Gastroesophageal sphincter (tissue), 4 donors: ENCODE measurements at regions not wholly inside any gene's neighbourhood (a gene's known extent, or its start where the extent isn't known, plus 50 kb on each side); places are given as distances from the start of the nearest gene placed in this dataset.
"Not testable (repeated sequence)": the region's sequence is repeated elsewhere in the genome, so short reads cannot be mapped to it uniquely, and the experiment has no call there.

ENCODE experiments used
- ATAC-seq: fragments of 150-250 bp; one replicate; pipeline ENCODE4 v1.9.1; 2016; ENCODE audit warnings: mild to moderate bottlenecking, moderate library complexity
- H3K27ac ChIP-seq, 4 donors: fragments of 200-600 bp; sonication (generic) in 3 of 4; 1 replicate in 3 of 4; 2 replicates in 1 of 4; pipeline ENCODE4 v1.5.1; 2016 to 2019
- H3K27me3 ChIP-seq: fragments of 200-600 bp; sonication (generic); one replicate; pipeline ENCODE4 v1.5.1; 2019
- H3K36me3 ChIP-seq, 2 donors: fragments of 200-600 bp; sonication (generic); one replicate each; pipeline ENCODE4 v1.5.1; 2019; ENCODE audit warnings: control low read depth in 1 of 2
- H3K4me1 ChIP-seq, 3 donors: fragments of 200-600 bp; sonication (generic); 1 replicate in 2 of 3; 2 replicates in 1 of 3; pipeline ENCODE4 v1.5.1; 2016 to 2019; ENCODE audit warnings: control low read depth in 2 of 3
- H3K4me3 ChIP-seq, 2 donors: fragments of 200-600 bp; sonication (generic); one replicate each; pipeline ENCODE4 v1.5.1; 2019; ENCODE audit warnings: mild to moderate bottlenecking in 1 of 2, moderate library complexity in 1 of 2
- H3K9me3 ChIP-seq, 3 donors: fragments of 200-600 bp; sonication (generic); one replicate each; pipeline ENCODE4 v1.5.1; 2017 to 2019; ENCODE audit warnings: control low read depth in 2 of 3
- CTCF ChIP-seq, 4 experiments: fragments of 200-600 bp in 2 of 4; fragments of 450-650 bp in 2 of 4; sonication (generic) in 1 of 4; IDR thresholded peaks; one replicate each; pipeline ENCODE4 v1.5.1; 2017 to 2019; ENCODE audit warnings: antibody characterized with exemption in 4 of 4, mild to moderate bottlenecking in 2 of 4, moderate library complexity in 2 of 4
- EP300 ChIP-seq: sonication (generic); formaldehyde crosslinking; IDR thresholded peaks from one replicate; pipeline ENCODE4 v1.6.1; 2017; ENCODE audit warnings: antibody characterized with exemption, mild to moderate bottlenecking
- POLR2A ChIP-seq, 2 donors: fragments of 450-650 bp; IDR thresholded peaks; one replicate each; pipeline ENCODE4 v1.6.1; 2017; ENCODE audit warnings: antibody characterized with exemption in 2 of 2, mild to moderate bottlenecking in 2 of 2, moderate library complexity in 1 of 2
- POLR2AphosphoS5 ChIP-seq: sonication (generic); formaldehyde crosslinking; IDR thresholded peaks from one replicate; pipeline ENCODE4 v1.6.1; 2017; ENCODE audit warnings: antibody characterized with exemption
- WGBS, 2 donors: methylation state at CpG; one replicate each; pipeline ENCODE4 v1.1.5; 2018; ENCODE audit warnings: low coverage in 1 of 2; 5-methylcytosine and 5-hydroxymethylcytosine counted together

- no peaks in the 10 kb centered on the region for H3K27me3 ChIP-seq
- H3K27ac ChIP-seq, result no peak overlapping the region
- no peaks in the 10 kb centered on the region for H3K36me3 ChIP-seq
- H3K4me1 ChIP-seq, result no peaks in the 10 kb centered on the region
- TF ChIP-seq EP300 (no peak), POLR2A (IDR thresholded peaks at IDR 0.05) (no peak), CTCF (IDR thresholded peaks at IDR 0.05) (no peak), POLR2AphosphoS5 (no peak)
- no peaks in the 10 kb centered on the region for H3K9me3 ChIP-seq
- ATAC-seq, result no peak
- 75 to 88% methylated on average over 1 of the region's 1 CpG for WGBS, 2 donors
- no peak overlapping the region for H3K4me3 ChIP-seq
Observed at GRCh38 chr3:106435899-106436453, 567.2 kb upstream of the CBLB start.

- no peaks in the 10 kb centered on the region for H3K27me3 ChIP-seq
- H3K27ac ChIP-seq, result no peak overlapping the region
- H3K36me3 ChIP-seq, result no peaks in the 10 kb centered on the region
- ATAC-seq, result no peak
- H3K4me3 ChIP-seq, result no peak overlapping the region
- WGBS, 2 donors, result 91 to 93% methylated on average over 1 of the region's 1 CpG
- TF ChIP-seq CTCF (IDR thresholded peaks at IDR 0.05), result no peak
- TF ChIP-seq POLR2A (IDR thresholded peaks at IDR 0.05), result no peak
- no peak for TF ChIP-seq EP300
- H3K9me3 ChIP-seq, result no peaks in the 10 kb centered on the region
- H3K4me1 ChIP-seq, result no peaks in the 10 kb centered on the region
Observed at GRCh38 chr3:106438887-106439286, 570.1 kb upstream of the CBLB start.

- TF ChIP-seq POLR2AphosphoS5 (no peak), POLR2A (IDR thresholded peaks at IDR 0.05) (no peak), CTCF (IDR thresholded peaks at IDR 0.05) (no peak), EP300 (no peak)
- 76 to 89% methylated on average over 1 to 2 of the region's 2 CpGs for WGBS, 2 donors
- Histone ChIP-seq H3K27ac (no peak overlapping the region), H3K4me1 (no peaks in the 10 kb centered on the region), H3K9me3 (no peaks in the 10 kb centered on the region), H3K27me3 (no peaks in the 10 kb centered on the region), H3K4me3 (no peak overlapping the region), H3K36me3 (no peaks in the 10 kb centered on the region)
- ATAC-seq, result no peak
Observed at GRCh38 chr3:106440672-106441071, 571.9 kb upstream of the CBLB start.

- no peak for ATAC-seq
- TF ChIP-seq CTCF (IDR thresholded peaks at IDR 0.05) (no peak), POLR2A (IDR thresholded peaks at IDR 0.05) (no peak), POLR2AphosphoS5 (no peak), EP300 (no peak)
- Histone ChIP-seq H3K36me3 (no peaks in the 10 kb centered on the region), H3K27ac (no peak overlapping the region), H3K4me1 (peaks cover 0 to 20% (median 0%) of the 10 kb centered on the region in 3 donors), H3K27me3 (no peaks in the 10 kb centered on the region), H3K9me3 (no peaks in the 10 kb centered on the region), H3K4me3 (no peak overlapping the region)
- WGBS, 2 donors, result 63 to 68% methylated on average over 4 of the region's 4 CpGs
Observed at GRCh38 chr3:106446271-106446670, 577.5 kb upstream of the CBLB start.

- Histone ChIP-seq H3K27me3 (no peaks in the 10 kb centered on the region), H3K9me3 (no peaks in the 10 kb centered on the region), H3K4me3 (no peak overlapping the region), H3K4me1 (peaks cover 0 to 33% (median 0%) of the 10 kb centered on the region in 3 donors), H3K27ac (no peak overlapping the region), H3K36me3 (no peaks in the 10 kb centered on the region)
- TF ChIP-seq POLR2A (IDR thresholded peaks at IDR 0.05) (no peak), POLR2AphosphoS5 (no peak), EP300 (no peak), CTCF (IDR thresholded peaks at IDR 0.05) (no peak)
- ATAC-seq, result no peak
Observed at GRCh38 chr3:106447723-106448301, 579.0 kb upstream of the CBLB start.

- ATAC-seq, H3K27ac ChIP-seq, H3K27me3 ChIP-seq, H3K9me3 ChIP-seq, H3K36me3 ChIP-seq, H3K4me3 ChIP-seq: not testable (repeated sequence)
- WGBS, 2 donors, result 87% methylated on average over 2 to 3 of the region's 3 CpGs
- peaks cover 0 to 33% (median 0%) of the 10 kb centered on the region in 3 donors for H3K4me1 ChIP-seq
Observed at GRCh38 chr3:106448372-106448966, 579.7 kb upstream of the CBLB start.
